ENCODE measurements at regions not wholly inside any gene's neighbourhood (a gene's known extent, or its start where the extent isn't known, plus 50 kb on each side); places are given as distances from the start of the nearest gene placed in this dataset.

DNA sequence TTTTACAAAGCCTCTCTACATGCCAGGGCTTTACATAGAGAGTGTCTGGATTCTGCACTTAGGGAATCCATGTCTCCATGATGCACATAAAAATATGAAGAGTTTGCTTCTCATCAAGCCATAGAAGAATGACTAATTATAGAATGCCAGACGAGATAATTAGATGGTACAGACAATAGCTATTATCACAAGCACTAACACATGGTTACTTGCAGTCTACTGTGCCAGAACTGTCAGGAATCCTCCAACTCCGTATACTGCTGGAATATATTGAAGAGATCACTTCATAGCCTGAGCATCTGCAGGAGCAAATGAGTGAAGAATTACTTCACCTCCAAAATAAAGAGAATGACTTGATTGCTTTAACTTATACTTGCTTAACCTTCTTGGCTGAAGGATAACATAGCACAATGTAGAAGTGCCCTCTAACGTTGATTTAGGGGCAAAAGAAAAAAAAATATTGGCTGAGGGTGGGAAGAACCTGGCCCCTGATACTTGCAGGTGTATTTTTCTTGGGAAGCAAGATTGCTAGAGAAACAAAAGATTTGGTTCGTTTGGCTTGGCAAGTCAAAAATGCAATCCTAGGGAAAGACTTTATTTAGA lies 272.8 kb upstream of the FAR2 start:
- FAIRE-seq (no peak), DNase-seq (ENCODE audit: insufficient read length, low spot score) (no peak)

DNA sequence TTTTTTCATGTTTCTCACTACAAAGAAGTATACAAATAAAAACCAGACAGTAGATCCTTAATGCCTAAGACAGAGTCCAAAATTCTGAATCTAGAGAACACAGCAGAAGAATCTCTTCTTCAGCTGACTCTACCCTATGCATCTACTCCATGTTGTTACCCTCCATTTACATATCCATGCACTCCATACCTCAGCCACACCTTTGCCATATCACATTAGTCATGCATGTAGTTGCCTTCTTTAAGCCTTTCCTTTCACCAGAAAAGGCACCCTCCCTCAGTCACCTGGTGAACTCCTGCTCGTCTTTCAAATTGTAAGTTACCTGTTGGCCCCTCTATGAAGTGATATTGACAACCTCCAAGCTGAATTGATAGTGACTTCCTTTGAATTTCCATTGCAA lies 271.2 kb upstream of the FAR2 start:
- FAIRE-seq (no peak), DNase-seq (ENCODE audit: insufficient read length, low spot score) (no peak)

DNA sequence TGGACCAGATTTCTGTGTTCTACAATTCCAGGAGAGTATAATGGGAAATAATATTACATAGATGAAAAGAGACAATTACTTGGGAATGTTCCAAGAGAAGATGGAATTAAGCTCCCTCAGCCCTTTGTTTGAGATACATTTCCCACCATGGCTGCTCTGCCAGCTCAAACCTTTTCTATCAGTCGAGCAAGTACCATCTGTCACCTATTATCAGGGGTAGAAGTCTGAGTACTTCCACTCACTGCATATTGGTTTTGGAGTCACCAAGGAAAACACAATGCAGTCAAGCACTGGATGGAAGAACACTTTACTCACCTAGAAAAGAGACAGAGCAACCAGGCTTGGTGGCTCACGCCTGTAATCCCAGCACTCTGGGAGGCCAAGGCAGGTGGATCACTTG lies 270.4 kb upstream of the FAR2 start:
- no peak for DNase-seq (ENCODE audit: insufficient read length, low spot score)
- no peak for FAIRE-seq

DNA sequence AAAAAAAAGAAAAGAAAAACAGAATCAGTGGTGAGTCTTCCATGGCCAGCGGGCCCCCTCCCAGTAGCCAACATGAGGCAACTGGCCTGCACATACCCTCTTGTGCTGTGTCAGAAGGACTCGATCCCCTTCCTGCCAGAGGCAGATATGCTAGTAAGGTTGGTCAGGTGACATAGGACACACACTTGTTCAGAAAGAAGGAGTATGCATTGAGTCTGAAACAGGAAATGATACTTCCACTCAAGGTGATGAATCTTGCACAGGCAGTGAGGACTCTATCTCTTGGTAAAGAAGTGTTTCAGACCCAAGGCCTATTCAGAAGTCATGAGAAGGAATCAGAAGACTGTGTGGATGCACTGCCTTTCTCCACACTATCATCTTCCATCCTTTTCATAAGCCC lies 269.7 kb upstream of the FAR2 start:
- DNase-seq (ENCODE audit: insufficient read length, low spot score) (no peak), FAIRE-seq (no peak)

- FAIRE-seq: no peak
- DNase-seq (ENCODE audit: insufficient read length, low spot score): no peak
Measured at GRCh38 chr12:28882444-28882843, 266.6 kb upstream of the FAR2 start.

DNA sequence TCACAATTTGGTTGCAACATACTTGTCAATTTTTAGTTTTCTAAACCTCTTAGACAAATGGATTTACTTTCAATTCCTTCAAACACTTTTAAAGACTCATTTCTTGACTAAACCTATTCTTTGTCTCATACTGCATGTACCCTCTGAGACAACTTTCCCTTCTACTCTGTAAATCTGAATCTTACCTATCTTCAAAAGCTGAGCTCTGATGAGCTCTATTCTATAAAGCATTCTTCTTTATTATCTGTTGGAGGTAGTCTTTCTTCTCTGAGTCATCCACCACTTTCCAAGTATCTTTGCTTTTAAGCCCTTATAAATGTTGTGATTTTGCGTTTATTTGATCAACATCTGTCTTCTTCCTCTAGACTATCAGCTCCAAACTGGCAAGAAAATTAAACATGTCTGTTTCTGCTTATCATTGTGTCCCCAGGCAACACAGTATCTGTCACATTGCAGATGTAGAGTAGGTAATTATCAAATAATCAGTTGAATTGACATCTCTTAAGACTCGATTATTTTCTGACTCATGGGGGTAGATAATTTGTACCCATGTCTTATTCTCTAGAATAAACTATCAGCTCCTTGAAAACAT lies 265.6 kb upstream of the FAR2 start:
- DNase-seq (ENCODE audit: insufficient read length, low spot score) (no peak), FAIRE-seq (no peak)

GRCh38 chr12:28884904-28885679 lies 264.0 kb upstream of the FAR2 start:
- DNase-seq (ENCODE audit: insufficient read length, low spot score) (no peak), FAIRE-seq (no peak)

DNA sequence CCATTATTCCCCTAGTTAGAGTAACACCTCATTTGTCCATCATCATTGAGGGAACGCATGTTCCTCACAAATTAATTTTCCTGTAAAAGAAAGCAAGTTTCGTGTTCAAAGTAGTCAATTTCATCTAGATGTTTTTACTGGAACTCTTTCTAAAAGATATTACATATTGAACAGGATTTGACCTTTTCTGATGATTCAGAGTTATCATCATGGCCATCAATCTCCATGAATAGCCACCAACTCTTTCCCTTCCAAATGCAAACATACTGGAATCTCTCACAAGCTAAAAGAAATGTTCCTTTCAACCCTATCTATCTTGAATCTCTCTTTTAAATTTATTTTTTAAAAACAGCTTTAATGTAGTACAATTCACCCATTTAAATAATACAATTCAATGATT lies 263.1 kb upstream of the FAR2 start:
- FAIRE-seq (no peak), DNase-seq (ENCODE audit: insufficient read length, low spot score) (no peak)

DNA sequence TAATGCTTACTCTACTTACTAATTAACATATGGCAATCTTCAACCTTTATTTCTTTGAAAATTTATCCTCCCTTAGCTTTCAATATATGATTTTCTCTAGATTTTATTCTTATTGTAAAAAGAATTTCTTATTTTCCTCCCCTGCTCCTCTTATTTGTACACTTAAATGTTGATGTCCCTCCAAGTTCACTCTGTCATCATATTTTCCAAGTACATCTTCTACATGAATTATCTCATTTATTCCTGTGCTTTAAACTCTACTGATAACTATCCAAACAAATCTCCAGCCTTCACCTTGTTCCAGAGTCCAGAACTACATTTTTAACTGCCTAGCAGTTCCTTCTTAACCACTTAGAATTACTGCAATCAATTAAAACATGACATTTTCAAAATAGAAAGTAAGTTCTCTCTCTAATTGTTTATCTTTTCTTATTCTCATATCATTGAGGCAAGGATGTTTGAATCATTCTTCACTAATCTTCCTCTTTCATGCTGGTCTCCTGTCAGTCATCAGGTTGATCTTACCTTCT lies 261.6 kb upstream of the FAR2 start:
- FAIRE-seq (no peak), DNase-seq (ENCODE audit: insufficient read length, low spot score) (no peak)

- DNase-seq (ENCODE audit: insufficient read length, low spot score): no peak
- FAIRE-seq: no peak
Measured at GRCh38 chr12:28890664-28891063, 258.4 kb upstream of the FAR2 start.

GRCh38 chr12:28891126-28891525 lies 258.0 kb upstream of the FAR2 start:
- FAIRE-seq (no peak), DNase-seq (ENCODE audit: insufficient read length, low spot score) (no peak)

GRCh38 chr12:28893365-28893764 lies 255.7 kb upstream of the FAR2 start:
- no peak for DNase-seq (ENCODE audit: insufficient read length, low spot score)
- FAIRE-seq: no peak

DNA sequence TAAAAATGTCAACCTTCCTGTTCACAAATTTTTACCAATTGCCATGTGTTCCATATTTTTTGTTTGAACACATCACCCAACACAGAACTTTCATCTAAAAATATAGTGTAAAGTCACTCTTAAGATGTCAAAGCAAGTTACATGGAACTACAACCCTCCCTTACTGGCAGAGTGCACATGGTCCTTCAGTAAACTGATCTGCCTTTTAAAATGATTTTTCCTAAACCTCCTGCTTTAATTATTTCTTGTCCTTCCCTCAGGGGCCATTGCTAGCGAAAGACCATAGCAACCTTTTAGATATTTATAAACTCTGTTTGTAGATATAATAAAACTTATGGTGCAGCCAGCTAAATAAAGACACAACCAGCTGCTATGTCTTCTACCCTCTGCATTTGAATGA lies 255.2 kb upstream of the FAR2 start:
- no peak for FAIRE-seq
- DNase-seq (ENCODE audit: insufficient read length, low spot score): no peak

GRCh38 chr12:28896421-28896820 lies 252.7 kb upstream of the FAR2 start:
- DNase-seq (ENCODE audit: insufficient read length, low spot score) (no peak), FAIRE-seq (no peak)

DNA sequence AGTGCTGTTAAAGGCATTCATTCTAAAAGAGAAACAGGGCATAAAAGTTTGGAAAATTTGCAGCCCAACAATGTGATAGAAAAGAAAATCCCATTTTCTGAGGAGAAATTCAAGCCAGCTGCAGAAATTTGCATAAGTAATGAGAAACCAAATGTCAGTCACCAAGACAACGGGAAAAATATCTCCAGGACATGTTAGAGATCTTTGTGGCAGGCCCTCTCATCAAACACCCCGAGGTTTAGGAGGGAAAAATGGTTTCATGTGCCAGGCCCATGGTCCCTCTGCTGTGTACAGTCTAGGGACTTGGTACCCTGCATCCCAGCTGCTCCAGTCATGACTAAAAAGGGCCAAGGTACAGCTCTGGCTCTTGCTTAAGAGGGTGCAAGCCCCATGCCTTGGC lies 251.0 kb upstream of the FAR2 start:
- FAIRE-seq (no peak), DNase-seq (ENCODE audit: insufficient read length, low spot score) (no peak)

DNA sequence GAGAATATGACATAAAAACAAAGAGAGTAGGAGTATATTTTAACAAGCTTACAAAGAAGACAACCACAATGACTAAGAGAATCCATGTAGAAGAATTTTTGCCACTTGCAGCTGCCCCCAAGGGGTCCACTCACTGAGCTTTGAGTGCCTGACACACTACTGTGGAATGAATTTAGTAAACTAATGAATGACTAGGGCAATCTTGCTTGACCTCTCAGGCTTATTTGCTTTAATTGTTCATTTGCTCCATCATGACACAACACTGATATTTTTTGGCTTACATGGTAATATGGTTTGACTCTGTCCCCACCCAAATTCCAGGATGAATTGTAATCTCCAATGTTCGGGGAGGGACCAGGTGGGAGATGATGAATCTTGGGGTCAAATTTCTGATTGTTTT lies 249.1 kb upstream of the FAR2 start:
- FAIRE-seq (no peak), DNase-seq (ENCODE audit: insufficient read length, low spot score) (no peak)

DNA sequence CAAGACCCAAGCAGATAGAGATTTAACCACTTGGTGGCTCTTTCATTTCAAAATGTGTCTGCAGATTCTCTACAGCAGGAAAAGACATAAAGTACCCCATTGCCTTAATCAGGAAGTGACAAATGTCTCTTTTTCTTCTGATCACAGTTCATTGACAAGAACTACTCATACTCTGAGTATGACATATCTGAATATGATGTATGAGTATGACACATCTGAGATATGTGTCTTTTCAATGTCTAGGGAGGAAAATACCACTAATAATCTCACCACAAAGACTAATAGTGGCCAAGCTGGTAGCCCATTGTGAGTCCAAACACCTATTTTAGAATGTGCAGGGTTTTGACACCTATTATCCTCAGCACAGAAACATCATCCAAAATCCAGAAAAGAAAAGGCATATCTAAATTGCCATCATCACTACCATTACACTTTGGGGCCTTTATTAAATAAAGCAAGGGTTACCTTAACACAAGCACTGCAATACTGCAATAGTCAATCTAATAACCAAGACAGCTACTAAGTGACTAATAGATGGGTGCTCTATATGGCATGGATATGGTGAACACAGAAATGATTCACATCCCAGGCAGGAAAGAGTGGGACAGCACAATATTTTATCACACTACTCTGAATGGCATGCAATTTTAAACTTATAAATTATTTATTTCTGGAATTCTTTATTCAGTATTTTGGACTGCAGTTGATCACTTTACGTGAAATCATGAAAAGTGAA lies 243.7 kb upstream of the FAR2 start:
- no peak for FAIRE-seq
- no peak for DNase-seq (ENCODE audit: insufficient read length, low spot score)

DNA sequence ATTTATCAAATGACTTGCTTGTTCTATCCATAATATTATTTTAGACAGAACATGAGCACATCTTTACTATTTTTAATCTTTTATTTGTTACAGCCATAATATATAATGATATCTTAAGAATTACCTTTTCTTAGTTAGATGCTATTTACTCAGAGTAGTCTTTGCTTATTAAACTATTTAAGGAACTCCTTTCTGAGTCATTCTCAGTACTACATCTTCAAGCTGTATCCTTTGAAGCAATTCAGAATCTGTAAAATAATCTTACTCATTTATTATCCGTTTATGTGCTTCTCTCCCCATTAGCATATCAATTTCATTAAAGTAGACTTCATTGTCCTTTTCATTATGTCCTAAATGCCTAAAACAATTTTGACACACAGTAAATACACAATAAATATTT lies 240.4 kb upstream of the FAR2 start:
- DNase-seq (ENCODE audit: insufficient read length, low spot score): no peak
- FAIRE-seq: no peak

DNA sequence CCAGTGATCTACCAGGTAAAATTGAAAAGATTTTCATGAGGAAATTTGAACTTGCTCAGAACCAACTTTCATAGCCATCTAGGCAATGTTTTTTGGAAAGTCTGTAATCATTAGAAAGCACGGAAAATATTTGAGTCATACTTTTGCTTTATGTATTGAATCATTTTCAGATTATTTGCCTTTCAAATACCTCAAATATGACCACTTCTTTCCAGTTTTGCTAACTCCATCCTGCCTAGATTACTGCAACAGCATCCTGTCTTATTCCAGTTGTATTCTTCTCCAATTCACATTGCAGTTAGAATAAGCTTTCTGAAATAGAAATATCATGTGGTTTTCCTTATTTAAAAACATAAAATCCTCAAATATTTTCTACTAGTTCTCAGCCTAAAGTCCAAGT lies 239.8 kb upstream of the FAR2 start:
- DNase-seq (ENCODE audit: insufficient read length, low spot score) (no peak), FAIRE-seq (no peak)

- no peak for DNase-seq (ENCODE audit: insufficient read length, low spot score)
Measured at GRCh38 chr12:28925719-28926376, 223.2 kb upstream of the FAR2 start.

DNA sequence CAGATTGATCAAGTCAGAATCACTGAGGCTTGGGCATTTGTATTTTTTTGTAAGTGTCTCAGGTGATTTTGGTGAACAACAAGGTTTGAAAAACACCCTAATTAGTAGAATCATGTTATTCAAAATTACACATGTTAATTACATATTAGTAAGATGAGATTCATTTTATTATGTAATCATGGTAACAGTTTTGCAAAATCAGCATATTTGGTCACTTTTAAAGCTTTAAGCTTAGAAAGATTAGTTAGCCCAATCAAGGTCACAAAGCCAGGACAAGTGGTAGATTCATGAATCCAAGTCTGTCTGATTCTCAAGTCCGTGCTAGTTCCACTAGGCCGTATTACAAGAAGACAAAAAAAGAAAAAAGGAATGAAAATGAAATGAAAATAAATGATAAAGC lies 218.4 kb upstream of the FAR2 start:
- FAIRE-seq (no peak), DNase-seq (ENCODE audit: insufficient read length, low spot score) (no peak)

More at GRCh38 chr12:28925719-28926376, 223.2 kb upstream of the FAR2 start:
- FAIRE-seq: no peak
